Endothelial cell of umbilical vein (primary cell): ENCODE measurements at regions not wholly inside any gene's neighbourhood (a gene's known extent, or its start where the extent isn't known, plus 50 kb on each side); places are given as distances from the start of the nearest gene placed in this dataset.

Source experiments
- BruUV-seq: library from RNA; stranded (reverse); fragments of 400-500 nt; replicated peaks from 2 replicates; lab custom pipeline; 2021; lab: Mats Ljungman, UMichigan
- CTCF ChIA-PET: fragments of 300-600, 350-600 bp; sonication (Branson Sonifier 250); formaldehyde crosslinking; loops from one replicate; lab custom pipeline; 2021; ENCODE audit warnings: antibody characterized with exemption, inconsistent platforms; lab: Charles Lee
- POLR2A ChIA-PET: fragments of 300-600, 350-600 bp; sonication (Branson Sonifier 250); formaldehyde crosslinking; loops from one replicate; lab custom pipeline; 2021; ENCODE audit warnings: antibody characterized with exemption, inconsistent platforms; lab: Charles Lee
- DNase-seq: peaks from one replicate; pipeline ENCODE4 v3.0.0-alpha.2; 2011; ENCODE audit warnings: low read depth, low spot score
- FAIRE-seq: peaks from 2 replicates; lab custom pipeline; 2011; peaks lifted over from hg19 to GRCh38; lab: Jason Lieb, UNC
- H2AFZ ChIP-seq: 2 replicates; pipeline ENCODE4 v1.6.0; 2012; ENCODE audit warnings: low read depth, low read length, control low read depth, inconsistent platforms
- H3K27ac ChIP-seq: 2 replicates; pipeline ENCODE4 v1.5.1; 2011; ENCODE audit warnings: low read depth, mild to moderate bottlenecking, control low read depth, low read length, moderate library complexity; ENCODE audit not compliant: insufficient read depth
- H3K27me3 ChIP-seq, 2 experiments: 2 replicates each; pipeline versions ENCODE4 v1.6.0 to v1.6.1; 2011; ENCODE audit warnings: low read length in 2 of 2, mixed read lengths in 1 of 2; ENCODE audit not compliant: control insufficient read depth in 2 of 2, insufficient read depth in 2 of 2
- H3K36me3 ChIP-seq, 2 experiments: 2 replicates in 1 of 2; 3 replicates in 1 of 2; pipeline ENCODE4 v1.5.1; 2011; ENCODE audit warnings: low read length in 2 of 2, mild to moderate bottlenecking in 1 of 2, moderate library complexity in 1 of 2; ENCODE audit not compliant: control insufficient read depth in 2 of 2, insufficient read depth in 2 of 2; ENCODE audit errors: extremely low read depth in 1 of 2
- H3K4me1 ChIP-seq: 3 replicates; pipeline ENCODE4 v1.5.1; 2011; ENCODE audit warnings: mild to moderate bottlenecking, low read length; ENCODE audit not compliant: control insufficient read depth, insufficient read depth; ENCODE audit errors: extremely low read depth
- H3K4me2 ChIP-seq: 2 replicates; pipeline ENCODE4 v1.6.1; 2011; ENCODE audit warnings: low read length, control low read depth, mixed read lengths; ENCODE audit not compliant: insufficient read depth
- H3K4me3 ChIP-seq, 3 experiments: fragments of 200-600 bp in 1 of 3; sonication (generic), shearing (Covaris generic) in 1 of 3; replicated peaks in 1 of 3; 2 replicates each; pipeline ENCODE4 v1.5.1; 2011 to 2016; ENCODE audit warnings: control low read depth in 3 of 3, low read length in 3 of 3, mild to moderate bottlenecking in 2 of 3, inconsistent platforms in 1 of 3, low read depth in 1 of 3, moderate library complexity in 1 of 3; ENCODE audit not compliant: insufficient read depth in 1 of 3
- H3K79me2 ChIP-seq: 2 replicates; pipeline ENCODE4 v1.6.0; 2012; ENCODE audit warnings: low read length, inconsistent platforms; ENCODE audit not compliant: control insufficient read depth, insufficient read depth
- H3K9ac ChIP-seq: replicated peaks from 2 replicates; pipeline ENCODE3; 2011; ENCODE audit warnings: low read length, control low read depth; ENCODE audit not compliant: insufficient read depth; ENCODE audit errors: extremely low read depth
- H3K9me1 ChIP-seq: replicated peaks from 3 replicates; pipeline ENCODE4 v1.6.0; 2011; ENCODE audit warnings: mild to moderate bottlenecking, low read length; ENCODE audit not compliant: control insufficient read depth, insufficient read depth; ENCODE audit errors: extremely low read depth
- H3K9me3 ChIP-seq: replicated peaks from 2 replicates; pipeline ENCODE4 v1.5.1; 2012; ENCODE audit warnings: low read length, inconsistent platforms; ENCODE audit not compliant: control insufficient read depth, insufficient read depth
- H4K20me1 ChIP-seq: replicated peaks from 2 replicates; pipeline ENCODE3; 2011; ENCODE audit warnings: mild to moderate bottlenecking, low read length; ENCODE audit not compliant: control insufficient read depth, insufficient read depth; ENCODE audit errors: extremely low read depth
- EZH2 ChIP-seq: IDR thresholded peaks from 2 replicates; pipeline ENCODE4 v1.6.1; 2012; ENCODE audit warnings: borderline replicate concordance, low read depth, mild to moderate bottlenecking, moderate library complexity, low read length, inconsistent platforms; ENCODE audit not compliant: severe bottlenecking
- FOS ChIP-seq: IDR thresholded peaks from 2 replicates; pipeline ENCODE4 v1.6.1; 2011; ENCODE audit warnings: mild to moderate bottlenecking, low read length, moderate library complexity, borderline replicate concordance; ENCODE audit not compliant: insufficient read depth
- GATA2 ChIP-seq: IDR thresholded peaks from 2 replicates; pipeline ENCODE4 v1.7.0; 2011; ENCODE audit warnings: low read depth, mild to moderate bottlenecking, moderate library complexity, mixed read lengths, low read length; ENCODE audit not compliant: insufficient read length, insufficient read depth
- JUN ChIP-seq: IDR thresholded peaks from 2 replicates; pipeline ENCODE4 v1.6.1; 2011; ENCODE audit warnings: borderline replicate concordance, low read depth; ENCODE audit not compliant: insufficient read length, insufficient read depth
- MYC ChIP-seq: IDR thresholded peaks from one replicate; pipeline ENCODE4 v1.6.1; 2011; ENCODE audit warnings: mild to moderate bottlenecking, low read depth, low read length
- POLR2A ChIP-seq: IDR thresholded peaks from 2 replicates; pipeline ENCODE4 v1.6.1; 2012; ENCODE audit warnings: low read depth, mild to moderate bottlenecking, control low read depth, low read length
- POLR2AphosphoS5 ChIP-seq: IDR thresholded peaks from 2 replicates; pipeline ENCODE4 v1.6.1; 2012; ENCODE audit warnings: low read depth, mild to moderate bottlenecking, control low read depth, low read length, moderate library complexity; ENCODE audit not compliant: insufficient read depth
- dilution Hi-C: fragments of 300-500 bp; cut with MboI; formaldehyde crosslinking; loops from one replicate; pipeline ENCODE4 v1.15.0; 2019; ENCODE audit warnings: low sequenced_read_pairs; ENCODE audit not compliant: extremely low pct_ligation_motif_present
- intact Hi-C: fragments of 100-400 bp; cut with micrococcal nuclease; formaldehyde crosslinking; loops from one replicate; pipeline ENCODE4 v1.10.0; 2022
- TF ChIP-seq, protein P1 (sequence below), 2 donors: IDR thresholded peaks; 1 replicate in 1 of 2; 2 replicates in 1 of 2; pipeline ENCODE4 v1.5.1; 2011; ENCODE audit warnings: low read length in 2 of 2, mild to moderate bottlenecking in 2 of 2, moderate library complexity in 2 of 2, control low read depth in 1 of 2, inconsistent platforms in 1 of 2, low read depth in 1 of 2; ENCODE audit not compliant: insufficient read depth in 1 of 2; ENCODE audit errors: extremely low read depth in 1 of 2
- TF ChIP-seq, protein P2 (sequence below): IDR thresholded peaks from 2 replicates; pipeline ENCODE4 v1.6.1; 2011; ENCODE audit not compliant: insufficient read depth, insufficient read length

DNA sequence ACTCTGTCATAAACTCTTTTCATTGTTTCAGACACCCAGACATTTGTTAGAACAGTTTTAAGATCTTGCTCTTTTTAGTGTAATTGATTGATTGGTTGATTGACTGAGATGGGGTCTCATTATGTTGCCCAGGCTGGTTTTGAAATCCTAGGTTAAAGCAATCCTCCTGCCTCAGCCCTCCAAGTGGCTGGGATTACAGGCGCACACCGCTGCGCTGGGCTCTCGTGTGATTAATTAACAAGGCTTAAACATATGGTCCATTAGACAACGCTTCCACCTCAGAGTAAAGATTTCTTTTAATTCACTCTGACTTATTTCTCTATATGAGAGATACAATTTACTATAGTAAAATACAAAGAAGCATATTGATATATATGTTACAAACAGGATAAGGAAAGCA is 114.0 kb upstream of the C2CD4B start:
- Histone ChIP-seq H3K27ac (no peak overlapping the region), H3K9ac (no peak overlapping the region), H2AFZ (no peak overlapping the region), H3K9me1 (no peaks in the 10 kb centered on the region), H3K4me2 (no peak overlapping the region), H3K9me3 (no peaks in the 10 kb centered on the region), H3K27me3 (peaks cover 0 to 5% of the 10 kb centered on the region in 2 experiments), H3K4me3 (no peak overlapping the region), H3K79me2 (no peaks in the 10 kb centered on the region), H3K36me3 (no peaks in the 10 kb centered on the region), H4K20me1 (no peaks in the 10 kb centered on the region), H3K4me1 (no peaks in the 10 kb centered on the region)
- intact Hi-C loops (no loop called here), dilution Hi-C loops (no loop called here)
- no TSS peak for BruUV-seq
- DNase-seq (no peak), FAIRE-seq (no peak)
- TF ChIP-seq, protein P1, sequence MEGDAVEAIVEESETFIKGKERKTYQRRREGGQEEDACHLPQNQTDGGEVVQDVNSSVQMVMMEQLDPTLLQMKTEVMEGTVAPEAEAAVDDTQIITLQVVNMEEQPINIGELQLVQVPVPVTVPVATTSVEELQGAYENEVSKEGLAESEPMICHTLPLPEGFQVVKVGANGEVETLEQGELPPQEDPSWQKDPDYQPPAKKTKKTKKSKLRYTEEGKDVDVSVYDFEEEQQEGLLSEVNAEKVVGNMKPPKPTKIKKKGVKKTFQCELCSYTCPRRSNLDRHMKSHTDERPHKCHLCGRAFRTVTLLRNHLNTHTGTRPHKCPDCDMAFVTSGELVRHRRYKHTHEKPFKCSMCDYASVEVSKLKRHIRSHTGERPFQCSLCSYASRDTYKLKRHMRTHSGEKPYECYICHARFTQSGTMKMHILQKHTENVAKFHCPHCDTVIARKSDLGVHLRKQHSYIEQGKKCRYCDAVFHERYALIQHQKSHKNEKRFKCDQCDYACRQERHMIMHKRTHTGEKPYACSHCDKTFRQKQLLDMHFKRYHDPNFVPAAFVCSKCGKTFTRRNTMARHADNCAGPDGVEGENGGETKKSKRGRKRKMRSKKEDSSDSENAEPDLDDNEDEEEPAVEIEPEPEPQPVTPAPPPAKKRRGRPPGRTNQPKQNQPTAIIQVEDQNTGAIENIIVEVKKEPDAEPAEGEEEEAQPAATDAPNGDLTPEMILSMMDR (IDR thresholded peaks at IDR 0.05; ENCODE audit: extremely low read depth in 1 of 2, insufficient read depth in 1 of 2, low read depth in 1 of 2, low read length in 2 of 2), result no peak
- TF ChIP-seq EZH2, result no peak
- no peak for TF ChIP-seq JUN
- no peak for TF ChIP-seq FOS
- TF ChIP-seq POLR2A, result no peak
- TF ChIP-seq MYC, result no peak
- TF ChIP-seq POLR2AphosphoS5, result no peak
- TF ChIP-seq, protein P2, sequence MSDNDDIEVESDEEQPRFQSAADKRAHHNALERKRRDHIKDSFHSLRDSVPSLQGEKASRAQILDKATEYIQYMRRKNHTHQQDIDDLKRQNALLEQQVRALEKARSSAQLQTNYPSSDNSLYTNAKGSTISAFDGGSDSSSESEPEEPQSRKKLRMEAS, result no peak
- TF ChIP-seq GATA2, result no peak
- CTCF ChIA-PET, result interaction anchor here (1.8 kb wide), 1 partner anchor 28 kb away, joined by 7 read pairs; no protein-coding TSS in a partner anchor
- POLR2A ChIA-PET, result no interaction called here
